HG02642 (cell line): ENCODE measurements at regions not wholly inside any gene's neighbourhood (a gene's known extent, or its start where the extent isn't known, plus 50 kb on each side); places are given as distances from the start of the nearest gene placed in this dataset.
"Not testable (repeated sequence)": the region's sequence is repeated elsewhere in the genome, so short reads cannot be mapped to it uniquely, and the experiment has no call there.

ENCODE experiments used
- ATAC-seq: cut with Tn5 transposase; IDR thresholded peaks from one replicate; pipeline ENCODE4 v1.9.1; 2021; ENCODE audit warnings: mild to moderate bottlenecking; ENCODE audit not compliant: unreplicated experiment, poor library complexity

GRCh38 chr5:171540865-171541264 is 121.4 kb downstream of the FGF18 start:
- no peak for ATAC-seq

- no peak for ATAC-seq
Observed at GRCh38 chr5:171541341-171541776, 121.9 kb downstream of the FGF18 start.

DNA sequence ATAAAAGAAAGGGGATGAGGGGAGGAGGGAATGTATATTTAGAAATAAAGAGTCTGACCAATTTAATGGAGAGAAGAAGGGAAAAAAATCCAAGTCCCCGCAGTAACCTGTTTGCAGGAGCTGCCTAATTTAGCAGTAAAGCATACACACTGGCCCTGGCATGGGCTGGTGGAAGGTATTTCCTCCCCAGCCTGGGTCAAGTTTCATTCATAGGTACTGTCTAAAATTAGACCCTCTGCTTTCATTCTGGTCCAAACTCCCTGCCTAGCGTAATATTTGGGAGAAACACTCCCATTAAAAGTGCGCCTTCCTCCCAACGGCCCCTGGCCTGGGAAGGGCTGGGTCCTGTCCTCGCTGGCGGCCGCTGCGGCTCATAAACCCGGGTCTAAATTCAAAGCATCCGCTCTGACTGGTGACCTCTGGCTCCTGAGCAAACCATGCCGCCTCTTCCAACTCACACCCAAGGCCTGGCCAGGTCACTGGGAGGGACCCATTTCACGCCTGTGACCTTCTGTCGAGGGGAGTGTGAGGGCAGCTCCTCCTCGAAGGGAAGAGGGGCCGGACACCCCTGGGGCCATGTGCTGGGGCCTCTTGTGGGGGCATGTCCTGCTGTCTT is 123.2 kb downstream of the FGF18 start:
- ATAC-seq: no peak

- ATAC-seq: no peak
Observed at GRCh38 chr5:171543148-171543815, 123.8 kb downstream of the FGF18 start.

GRCh38 chr5:171544913-171545765 is 125.7 kb downstream of the FGF18 start:
- no peak for ATAC-seq

GRCh38 chr5:171549274-171549673 is 129.8 kb downstream of the FGF18 start:
- no peak for ATAC-seq

DNA sequence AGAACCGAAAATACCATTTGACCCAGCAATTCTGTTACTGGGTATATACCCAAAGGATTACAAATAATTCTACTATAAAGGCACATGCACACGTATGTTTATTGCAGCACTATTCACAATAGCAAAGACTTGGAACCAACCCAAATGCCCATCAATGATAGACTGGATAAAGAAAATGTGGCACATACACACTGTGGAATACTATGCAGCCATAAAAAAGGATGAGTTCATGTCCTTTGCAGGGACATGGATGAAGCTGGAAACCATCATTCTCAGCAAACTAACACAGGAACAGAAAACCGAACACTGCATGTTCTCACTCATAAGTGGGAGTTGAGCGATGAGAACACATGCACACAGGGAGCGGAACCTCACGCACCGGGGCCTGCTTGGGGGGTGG is 134.4 kb downstream of the FGF18 start:
- ATAC-seq: not testable (repeated sequence)

GRCh38 chr5:171555160-171555559 is 135.7 kb downstream of the FGF18 start:
- ATAC-seq: no peak

DNA sequence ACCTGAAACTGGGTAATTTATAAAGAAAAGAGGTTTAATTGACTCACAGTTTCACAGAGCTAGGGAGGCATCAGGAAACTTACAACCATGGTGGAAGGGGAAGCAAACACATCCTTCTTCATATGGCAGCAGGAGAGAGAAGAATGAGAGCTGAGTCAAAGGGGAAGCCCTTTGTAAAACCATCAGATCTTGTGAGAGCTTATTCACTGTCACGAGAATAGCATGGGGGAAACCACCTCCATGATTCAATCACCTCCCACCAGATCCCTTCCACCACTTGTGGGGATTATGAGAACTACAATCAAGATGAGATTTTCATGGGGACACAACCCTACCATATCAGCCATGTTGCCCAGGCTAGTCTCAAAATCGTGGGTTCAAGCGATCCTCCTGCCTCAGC is 143.4 kb downstream of the FGF18 start:
- no peak for ATAC-seq

DNA sequence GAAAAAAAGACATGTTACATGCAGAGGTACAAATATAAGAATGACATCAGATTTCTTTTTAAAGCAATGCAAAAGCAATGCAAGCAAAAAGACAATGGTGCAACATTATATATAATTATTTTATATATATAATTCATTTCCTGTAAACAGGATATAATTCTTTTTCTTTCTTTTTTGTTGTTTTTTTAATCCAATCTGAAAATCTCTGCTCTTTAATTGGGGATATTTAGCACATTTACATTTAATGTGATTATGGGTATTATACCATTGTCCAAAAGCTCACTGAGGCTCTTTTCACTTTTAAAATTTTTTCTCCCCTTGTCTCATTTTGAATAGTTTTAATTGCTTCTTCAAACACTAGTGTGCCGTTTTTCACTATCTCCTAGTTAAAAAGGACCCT is 148.9 kb downstream of the FGF18 start:
- no peak for ATAC-seq

DNA sequence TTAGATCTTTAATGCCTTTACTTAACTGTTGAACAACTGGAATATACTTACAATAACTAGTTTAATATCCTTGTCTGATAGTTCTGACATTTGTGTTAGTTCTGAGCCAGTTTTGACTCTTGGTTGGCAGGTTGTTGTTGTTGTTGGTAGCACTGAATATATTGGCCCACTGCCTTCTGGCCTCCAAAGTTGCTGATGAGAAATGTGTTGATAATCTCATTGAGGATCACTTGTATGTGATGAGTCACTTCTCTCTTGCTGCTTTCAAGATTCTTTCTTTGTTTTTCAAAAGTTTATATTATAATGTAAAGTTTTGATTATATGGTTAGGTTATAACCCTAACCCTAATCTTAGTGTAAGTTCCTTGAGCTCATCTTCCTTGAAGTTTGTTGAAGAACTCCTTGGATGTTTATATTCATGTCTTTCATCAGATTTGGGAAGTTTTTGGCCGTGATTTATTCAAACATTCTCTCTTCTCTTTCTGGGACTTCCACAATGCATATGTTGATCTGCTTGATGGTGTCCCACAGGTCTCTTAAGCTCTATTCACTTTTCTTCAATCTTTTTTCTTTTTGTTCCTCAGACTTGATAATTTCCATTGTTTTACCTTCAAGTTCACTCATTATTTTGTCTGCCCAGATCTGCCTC is 149.7 kb downstream of the FGF18 start:
- ATAC-seq: no peak

DNA sequence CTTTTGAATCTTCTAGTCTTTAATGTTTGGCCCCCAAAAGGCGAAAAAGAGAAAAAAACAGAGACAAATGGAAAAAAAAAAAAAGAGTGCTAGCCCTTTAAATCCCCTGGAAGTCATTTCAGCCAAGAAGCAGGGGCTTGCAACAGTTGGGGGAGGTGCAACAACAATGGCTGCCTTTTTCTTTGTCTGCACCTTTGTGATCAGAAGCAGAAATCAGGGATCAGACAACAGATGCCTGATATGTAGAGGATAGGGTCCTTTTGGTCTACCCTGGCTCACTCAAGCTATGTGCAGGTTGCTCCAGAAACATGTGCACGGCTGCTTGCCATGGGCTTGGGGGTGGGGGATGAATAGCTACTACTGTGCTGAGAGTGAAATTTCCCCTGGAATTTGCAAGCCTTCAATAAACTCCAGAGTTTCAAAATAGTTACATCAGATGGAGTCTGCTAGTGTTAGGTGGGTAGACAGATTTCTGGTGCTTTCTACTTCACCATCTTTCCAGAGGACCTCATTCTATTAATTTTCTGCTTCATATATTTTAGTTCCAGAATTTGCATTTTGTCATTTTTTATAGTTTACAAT is 150.9 kb downstream of the FGF18 start:
- no peak for ATAC-seq

DNA sequence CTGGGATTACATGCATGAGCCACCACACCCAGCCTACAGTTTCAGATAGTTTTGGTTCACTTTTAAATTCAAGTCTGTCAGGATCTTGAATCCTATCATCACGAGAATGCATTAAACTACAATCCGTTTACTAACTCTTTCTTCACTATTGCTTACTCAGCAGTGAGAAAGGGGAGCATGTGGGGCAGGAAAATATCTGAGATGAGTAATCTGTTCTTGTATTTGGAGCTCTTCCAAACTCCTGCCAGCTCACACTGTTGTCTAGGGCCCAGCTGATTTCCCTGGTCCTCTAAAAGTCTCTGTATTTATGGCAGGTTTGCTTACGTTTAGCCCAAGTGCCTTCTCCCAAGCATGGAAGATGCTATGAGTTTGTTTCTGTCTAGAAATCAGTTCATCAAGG is 152.2 kb downstream of the FGF18 start:
- ATAC-seq: no peak

DNA sequence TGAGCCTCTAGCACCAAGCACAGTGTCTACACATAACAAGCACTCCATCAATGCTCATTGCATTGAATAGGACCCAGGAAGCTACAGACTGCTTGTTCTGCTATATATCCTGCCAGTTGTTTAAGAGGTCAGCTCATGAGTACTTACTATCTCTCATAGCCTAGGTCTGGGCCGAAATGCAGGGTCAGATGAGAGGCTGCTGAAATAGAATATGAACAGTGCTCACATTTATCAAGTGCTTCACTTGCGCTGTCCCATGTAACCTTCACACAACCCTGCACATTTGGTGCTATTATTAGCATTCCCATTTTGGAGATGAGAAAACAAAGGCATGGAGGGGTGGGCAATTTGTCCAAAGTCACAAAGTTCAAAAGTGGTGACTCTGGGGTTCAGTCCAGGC is 153.6 kb downstream of the FGF18 start:
- no peak for ATAC-seq

- ATAC-seq: no peak
Observed at GRCh38 chr5:171573451-171574225, 154.2 kb downstream of the FGF18 start.

DNA sequence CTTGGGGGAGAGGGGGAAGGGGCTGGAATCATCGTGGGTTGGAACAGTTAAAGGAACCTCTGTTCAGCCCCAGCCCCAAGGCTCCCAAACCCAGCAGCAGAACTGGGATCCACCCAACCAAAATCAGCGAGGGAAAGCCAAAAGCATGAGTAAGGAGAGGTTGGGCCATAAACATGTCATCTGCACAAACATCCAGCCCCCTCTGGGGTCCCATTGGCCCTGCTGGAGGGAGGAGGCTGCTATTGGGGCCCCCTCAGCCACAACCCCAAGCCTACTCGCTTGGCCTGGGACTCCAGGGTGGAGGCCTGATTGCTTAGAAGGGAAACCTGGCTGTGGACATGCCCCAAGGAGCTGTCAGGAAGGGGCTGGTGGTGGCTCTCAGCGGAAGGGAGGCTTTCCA is 154.9 kb downstream of the FGF18 start:
- ATAC-seq: no peak

GRCh38 chr5:171575386-171575785 is 155.9 kb downstream of the FGF18 start:
- no peak for ATAC-seq

- no peak for ATAC-seq
Observed at GRCh38 chr5:171575808-171576207, 156.4 kb downstream of the FGF18 start.

DNA sequence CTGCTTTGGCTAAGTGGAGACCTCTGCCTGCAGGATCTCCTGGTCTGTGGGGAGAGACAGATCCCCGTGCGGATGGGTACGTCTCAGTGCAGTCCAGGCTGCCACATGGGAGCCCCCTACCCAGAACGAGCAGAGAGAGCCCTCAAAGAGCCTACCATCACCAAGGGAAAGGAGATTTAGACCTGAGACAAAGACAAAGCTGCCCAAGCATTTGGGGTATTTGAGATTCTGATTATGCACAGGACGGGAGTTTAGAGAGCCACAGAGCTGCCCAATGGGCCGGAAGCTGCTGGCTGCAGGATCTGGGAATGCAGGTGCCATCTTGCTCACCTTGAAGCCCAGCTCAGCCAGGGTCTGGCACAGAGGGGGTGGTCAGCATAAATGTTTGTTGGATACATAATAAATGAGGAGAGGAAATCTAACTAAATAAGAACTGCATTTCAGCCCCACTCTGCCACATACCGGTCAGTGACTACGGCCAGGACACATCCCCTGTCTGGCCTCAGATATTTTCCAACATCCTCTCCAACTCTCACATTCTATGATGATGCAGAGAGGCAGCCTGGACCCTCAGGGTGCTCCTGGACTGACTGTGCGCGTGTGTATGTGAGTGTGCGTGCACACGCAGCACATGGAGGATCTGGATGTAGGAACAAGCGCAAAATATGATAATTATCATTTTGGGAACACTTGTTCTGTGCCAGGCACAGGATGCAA is 157.8 kb downstream of the FGF18 start:
- ATAC-seq: no peak
